ENCODE measurements at regions not wholly inside any gene's neighbourhood (a gene's known extent, or its start where the extent isn't known, plus 50 kb on each side); places are given as distances from the start of the nearest gene placed in this dataset.

GRCh38 chr12:115355301-115355700 is 671.3 kb upstream of the TBX3 start:
- H3K9me3 ChIP-seq (ENCODE audit: control insufficient read depth, insufficient read depth, low read length) = no peaks in the 10 kb centered on the region
- peaks cover 5% of the 10 kb centered on the region; the same call in 1 of the 2 replicates for H3K4me1 ChIP-seq (ENCODE audit: insufficient read depth, low read length)
- no peak overlapping the region for H3K9ac ChIP-seq (ENCODE audit: low read depth, low read length)
- no peaks in the 10 kb centered on the region for H3K36me3 ChIP-seq (ENCODE audit: insufficient read depth, low read length)

- Histone ChIP-seq H3K9me3 (ENCODE audit: control insufficient read depth, insufficient read depth, low read length) (no peaks in the 10 kb centered on the region), H3K36me3 (ENCODE audit: insufficient read depth, low read length) (no peaks in the 10 kb centered on the region), H3K9ac (ENCODE audit: low read depth, low read length) (no peak overlapping the region), H3K4me1 (ENCODE audit: insufficient read depth, low read length) (peaks cover 5% of the 10 kb centered on the region; the same call in 1 of the 2 replicates)
These were observed 670.3 kb upstream of the TBX3 start for GRCh38 chr12:115354007-115354890.

- H3K36me3 ChIP-seq (ENCODE audit: insufficient read depth, low read length) = no peaks in the 10 kb centered on the region
- peaks cover 5% of the 10 kb centered on the region; the same call in 1 of the 2 replicates for H3K4me1 ChIP-seq (ENCODE audit: insufficient read depth, low read length)
- H3K9me3 ChIP-seq (ENCODE audit: control insufficient read depth, insufficient read depth, low read length) = no peaks in the 10 kb centered on the region
- H3K9ac ChIP-seq (ENCODE audit: low read depth, low read length) = no peak overlapping the region
These were observed 669.5 kb upstream of the TBX3 start for GRCh38 chr12:115353467-115353866.

- Histone ChIP-seq H3K36me3 (ENCODE audit: insufficient read depth, low read length) (no peaks in the 10 kb centered on the region), H3K9me3 (ENCODE audit: control insufficient read depth, insufficient read depth, low read length) (no peaks in the 10 kb centered on the region), H3K4me1 (ENCODE audit: insufficient read depth, low read length) (peaks cover 5% of the 10 kb centered on the region; the same call in 1 of the 2 replicates), H3K9ac (ENCODE audit: low read depth, low read length) (no peak overlapping the region)
These were observed 667.6 kb upstream of the TBX3 start for GRCh38 chr12:115351514-115352077.

- H3K9me3 ChIP-seq (ENCODE audit: control insufficient read depth, insufficient read depth, low read length) = no peaks in the 10 kb centered on the region
- H3K36me3 ChIP-seq (ENCODE audit: insufficient read depth, low read length) = no peaks in the 10 kb centered on the region
- H3K9ac ChIP-seq (ENCODE audit: low read depth, low read length) = no peak overlapping the region
- H3K4me1 ChIP-seq (ENCODE audit: insufficient read depth, low read length) = peaks cover 5% of the 10 kb centered on the region; the same call in 1 of the 2 replicates
These were observed 665.7 kb upstream of the TBX3 start for GRCh38 chr12:115349711-115350110.

GRCh38 chr12:115348301-115348700 is 664.3 kb upstream of the TBX3 start:
- Histone ChIP-seq H3K4me1 (ENCODE audit: insufficient read depth, low read length) (no peaks in the 10 kb centered on the region), H3K9me3 (ENCODE audit: control insufficient read depth, insufficient read depth, low read length) (no peaks in the 10 kb centered on the region), H3K36me3 (ENCODE audit: insufficient read depth, low read length) (no peaks in the 10 kb centered on the region)

GRCh38 chr12:115343601-115344000 is 659.6 kb upstream of the TBX3 start:
- no peak overlapping the region for H3K9ac ChIP-seq (ENCODE audit: low read depth, low read length)
- peaks cover 8% of the 10 kb centered on the region; the same call in 1 of the 2 replicates for H3K4me1 ChIP-seq (ENCODE audit: insufficient read depth, low read length)
- H3K36me3 ChIP-seq (ENCODE audit: insufficient read depth, low read length) = no peaks in the 10 kb centered on the region
- no peaks in the 10 kb centered on the region; the same call in 1 of the 2 replicates for H3K9me3 ChIP-seq (ENCODE audit: control insufficient read depth, insufficient read depth, low read length)

More at GRCh38 chr12:115348301-115348700, 664.3 kb upstream of the TBX3 start:
- H3K9ac ChIP-seq (ENCODE audit: low read depth, low read length) = no peak overlapping the region

GRCh38 chr12:115343008-115343407 is 659.0 kb upstream of the TBX3 start:
- no peaks in the 10 kb centered on the region; the same call in 1 of the 2 replicates for H3K9me3 ChIP-seq (ENCODE audit: control insufficient read depth, insufficient read depth, low read length)
- no peak overlapping the region for H3K9ac ChIP-seq (ENCODE audit: low read depth, low read length)
- no peaks in the 10 kb centered on the region for H3K36me3 ChIP-seq (ENCODE audit: insufficient read depth, low read length)
- H3K4me1 ChIP-seq (ENCODE audit: insufficient read depth, low read length) = peaks cover 8% of the 10 kb centered on the region; the same call in 1 of the 2 replicates

GRCh38 chr12:115341442-115341841 is 657.5 kb upstream of the TBX3 start:
- Histone ChIP-seq H3K36me3 (ENCODE audit: insufficient read depth, low read length) (no peaks in the 10 kb centered on the region), H3K9me3 (ENCODE audit: control insufficient read depth, insufficient read depth, low read length) (no peaks in the 10 kb centered on the region; the same call in 1 of the 2 replicates), H3K9ac (ENCODE audit: low read depth, low read length) (no peak overlapping the region), H3K4me1 (ENCODE audit: insufficient read depth, low read length) (peaks cover 8% of the 10 kb centered on the region; the same call in 1 of the 2 replicates)

- Histone ChIP-seq H3K9me3 (ENCODE audit: control insufficient read depth, insufficient read depth, low read length) (no peaks in the 10 kb centered on the region; the same call in 1 of the 2 replicates), H3K4me1 (ENCODE audit: insufficient read depth, low read length) (peaks cover 8% of the 10 kb centered on the region; the same call in 1 of the 2 replicates), H3K9ac (ENCODE audit: low read depth, low read length) (peak overlapping the region; percentile 37; the same call in 1 of the 2 replicates), H3K36me3 (ENCODE audit: insufficient read depth, low read length) (no peaks in the 10 kb centered on the region)
These were observed 654.8 kb upstream of the TBX3 start for GRCh38 chr12:115338566-115339294.

GRCh38 chr12:115337693-115338543 is 653.9 kb upstream of the TBX3 start:
- Histone ChIP-seq H3K4me1 (ENCODE audit: insufficient read depth, low read length) (peaks cover 8% of the 10 kb centered on the region; the same call in 1 of the 2 replicates), H3K9ac (ENCODE audit: low read depth, low read length) (peak overlapping the region; percentile 37; the same call in 1 of the 2 replicates), H3K9me3 (ENCODE audit: control insufficient read depth, insufficient read depth, low read length) (no peaks in the 10 kb centered on the region; the same call in 1 of the 2 replicates), H3K36me3 (ENCODE audit: insufficient read depth, low read length) (no peaks in the 10 kb centered on the region)

- Histone ChIP-seq H3K9ac (ENCODE audit: low read depth, low read length) (no peak overlapping the region), H3K4me1 (ENCODE audit: insufficient read depth, low read length) (peaks cover 8% of the 10 kb centered on the region; the same call in 1 of the 2 replicates), H3K9me3 (ENCODE audit: control insufficient read depth, insufficient read depth, low read length) (no peaks in the 10 kb centered on the region), H3K36me3 (ENCODE audit: insufficient read depth, low read length) (no peaks in the 10 kb centered on the region)
These were observed 652.5 kb upstream of the TBX3 start for GRCh38 chr12:115336506-115336905.

- Histone ChIP-seq H3K9ac (ENCODE audit: low read depth, low read length) (no peak overlapping the region), H3K9me3 (ENCODE audit: control insufficient read depth, insufficient read depth, low read length) (no peaks in the 10 kb centered on the region), H3K4me1 (ENCODE audit: insufficient read depth, low read length) (peaks cover 8% of the 10 kb centered on the region; the same call in 1 of the 2 replicates), H3K36me3 (ENCODE audit: insufficient read depth, low read length) (no peaks in the 10 kb centered on the region)
These were observed 651.6 kb upstream of the TBX3 start for GRCh38 chr12:115335594-115335993.

All from ES-I3 (cell line).